GM18505 (cell line): ENCODE measurements at regions not wholly inside any gene's neighbourhood (a gene's known extent, or its start where the extent isn't known, plus 50 kb on each side); places are given as distances from the start of the nearest gene placed in this dataset.

ENCODE experiments used
- ATAC-seq: cut with Tn5 transposase; IDR thresholded peaks from one replicate; pipeline ENCODE4 v1.9.1; 2021; ENCODE audit not compliant: unreplicated experiment
- POLR2A ChIP-seq: IDR thresholded peaks from 4 replicates; pipeline ENCODE4 v1.6.1; 2011; ENCODE audit warnings: borderline replicate concordance; ENCODE audit not compliant: insufficient read depth, insufficient read length; ENCODE audit errors: extremely low read depth

GRCh38 chr10:130579913-130580312, 443.7 kb downstream of the GLRX3 start:
- no peak for ATAC-seq
- no peak for TF ChIP-seq POLR2A

- ATAC-seq, result no peak
- TF ChIP-seq POLR2A, result no peak
These were observed 444.8 kb downstream of the GLRX3 start for GRCh38 chr10:130580975-130581374.

- TF ChIP-seq POLR2A, result no peak
- ATAC-seq, result no peak
These were observed 451.5 kb downstream of the GLRX3 start for GRCh38 chr10:130587718-130588117.

GRCh38 chr10:130606001-130606405, 469.8 kb downstream of the GLRX3 start:
- ATAC-seq, result no peak
- no peak for TF ChIP-seq POLR2A

GRCh38 chr10:130607366-130607765, 471.2 kb downstream of the GLRX3 start:
- no peak for ATAC-seq
- TF ChIP-seq POLR2A, result no peak

- ATAC-seq, result no peak
- no peak for TF ChIP-seq POLR2A
These were observed 475.0 kb downstream of the GLRX3 start for GRCh38 chr10:130611239-130611638.

- no peak for TF ChIP-seq POLR2A
- no peak for ATAC-seq
These were observed 479.3 kb downstream of the GLRX3 start for GRCh38 chr10:130615457-130615856.

GRCh38 chr10:130617985-130618384, 481.8 kb downstream of the GLRX3 start:
- ATAC-seq, result no peak
- TF ChIP-seq POLR2A, result no peak

- ATAC-seq, result no peak
These were observed 482.5 kb downstream of the GLRX3 start for GRCh38 chr10:130618647-130619046.

GRCh38 chr10:130621231-130621775, 485.1 kb downstream of the GLRX3 start:
- ATAC-seq, result no peak
- TF ChIP-seq POLR2A, result no peak

More at GRCh38 chr10:130618647-130619046, 482.5 kb downstream of the GLRX3 start:
- TF ChIP-seq POLR2A, result no peak

- ATAC-seq, result no peak
- TF ChIP-seq POLR2A, result no peak
These were observed 487.6 kb downstream of the GLRX3 start for GRCh38 chr10:130623680-130624267.

- no peak for TF ChIP-seq POLR2A
- ATAC-seq, result no peak
These were observed 491.3 kb downstream of the GLRX3 start for GRCh38 chr10:130627346-130628045.

- no peak for ATAC-seq
- TF ChIP-seq POLR2A, result no peak
These were observed 493.9 kb downstream of the GLRX3 start for GRCh38 chr10:130630135-130630534.
